GM18519 (cell line): ENCODE measurements at regions not wholly inside any gene's neighbourhood (a gene's known extent, or its start where the extent isn't known, plus 50 kb on each side); places are given as distances from the start of the nearest gene placed in this dataset.

Source experiments
- ATAC-seq: cut with Tn5 transposase; IDR thresholded peaks from one replicate; pipeline ENCODE4 v1.9.1; 2021; ENCODE audit warnings: mild to moderate bottlenecking, moderate library complexity; ENCODE audit not compliant: unreplicated experiment, low FRiP score

GRCh38 chr20:41889126-41889843 lies 271.1 kb upstream of the CHD6 start:
- no peak for ATAC-seq

- no peak for ATAC-seq
Observed at GRCh38 chr20:41888434-41888833, 270.3 kb upstream of the CHD6 start.

DNA sequence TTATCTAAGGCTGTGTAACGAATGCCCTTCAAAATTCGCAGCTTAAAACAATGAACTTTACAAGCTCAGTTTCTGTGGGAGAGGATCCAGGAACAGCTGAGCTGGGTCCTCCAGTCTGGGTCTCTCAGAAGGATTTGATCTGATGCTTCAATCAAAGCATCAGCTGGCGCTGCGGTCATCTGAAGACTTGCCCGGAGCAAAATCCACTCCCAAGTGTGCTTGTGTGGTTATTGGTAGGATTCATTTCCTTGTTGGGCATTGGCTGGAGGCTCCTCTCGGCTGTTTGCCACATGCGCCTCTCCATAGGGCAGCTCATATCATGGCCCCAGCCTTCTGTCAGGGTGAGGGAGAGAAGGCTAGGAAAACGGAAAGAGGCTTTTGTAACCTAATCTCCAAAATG lies 269.3 kb upstream of the CHD6 start:
- ATAC-seq, result no peak

GRCh38 chr20:41881466-41882046 lies 263.4 kb upstream of the CHD6 start:
- ATAC-seq, result no peak

DNA sequence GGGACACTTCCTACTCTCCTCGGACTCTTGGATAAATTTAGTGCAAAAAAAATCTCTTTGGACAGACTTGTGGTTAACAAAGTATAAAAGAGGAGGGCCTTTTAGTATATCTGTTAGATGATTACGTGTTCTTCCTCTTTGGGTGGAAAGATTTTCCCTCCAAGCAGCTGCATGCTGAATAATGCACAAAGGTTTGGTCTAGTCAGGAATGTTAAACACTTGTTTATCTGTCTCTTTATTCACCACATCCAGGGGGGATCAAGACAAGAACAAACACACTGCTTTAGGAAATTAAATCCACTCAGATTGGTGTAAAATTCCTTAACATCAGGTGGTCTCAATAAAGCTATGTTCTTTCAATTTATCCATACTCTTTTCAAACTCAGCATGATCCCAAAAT lies 260.9 kb upstream of the CHD6 start:
- ATAC-seq, result no peak

DNA sequence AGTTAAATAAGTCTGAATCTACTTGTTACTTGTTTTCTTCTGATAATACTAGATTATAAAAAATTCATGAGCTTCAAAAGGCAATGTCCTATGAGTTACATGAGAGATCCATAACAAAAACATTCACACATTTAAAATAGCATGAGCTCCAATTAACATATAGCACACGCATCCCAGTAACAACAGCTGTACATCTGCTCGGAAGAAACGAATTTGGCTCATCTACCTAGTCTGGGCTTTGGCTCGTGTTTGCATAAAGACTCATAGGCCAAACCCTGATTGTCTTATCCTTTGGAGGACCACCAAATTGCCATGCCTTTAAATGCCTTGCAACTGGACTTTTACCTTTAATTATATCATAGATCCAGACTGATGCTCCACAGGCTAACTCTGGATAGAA lies 259.7 kb upstream of the CHD6 start:
- ATAC-seq, result no peak

- ATAC-seq, result no peak
Observed at GRCh38 chr20:41874658-41875057, 256.5 kb upstream of the CHD6 start.

GRCh38 chr20:41872930-41873329 lies 254.8 kb upstream of the CHD6 start:
- no peak for ATAC-seq

- ATAC-seq, result no peak
Observed at GRCh38 chr20:41870869-41871462, 252.8 kb upstream of the CHD6 start.

GRCh38 chr20:41869261-41869660 lies 251.1 kb upstream of the CHD6 start:
- no peak for ATAC-seq

DNA sequence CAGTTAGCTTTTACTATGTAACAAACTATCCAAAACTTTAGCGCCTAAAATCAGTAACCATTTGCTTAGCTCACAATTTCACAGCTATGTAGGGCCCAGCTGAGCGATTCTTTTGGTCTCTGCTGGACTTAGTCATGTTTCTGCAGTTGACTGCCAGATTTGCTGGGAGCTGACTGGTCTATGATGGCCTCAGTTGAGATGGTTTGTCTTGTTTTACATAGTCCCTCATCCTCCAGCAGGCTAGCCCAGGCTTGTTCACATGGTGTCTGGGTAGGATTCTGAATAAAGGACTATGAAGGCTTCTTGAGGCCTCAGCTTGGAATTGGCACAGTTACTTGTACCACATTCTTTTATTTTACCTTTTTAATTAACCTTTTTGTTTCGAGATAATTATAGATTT lies 247.8 kb upstream of the CHD6 start:
- ATAC-seq, result no peak

DNA sequence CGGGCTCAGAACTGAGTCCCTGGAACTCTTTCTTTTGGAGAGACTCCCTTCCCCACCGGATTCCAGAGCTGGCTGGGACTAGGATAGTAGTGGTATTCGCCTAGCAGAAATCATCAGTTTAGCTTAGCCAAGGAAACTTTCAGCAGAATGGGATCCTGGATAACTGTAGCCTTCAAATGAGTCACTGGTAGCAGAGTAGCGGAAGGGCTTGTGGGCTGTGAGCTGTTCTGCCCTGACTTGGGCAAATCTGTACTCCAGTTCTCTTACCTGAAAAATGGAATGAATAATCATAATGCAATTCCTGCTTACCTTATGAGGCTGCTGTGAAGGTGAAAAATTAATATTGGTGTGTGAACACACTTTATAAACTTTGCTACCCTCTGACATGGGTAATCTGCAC lies 244.3 kb upstream of the CHD6 start:
- no peak for ATAC-seq

DNA sequence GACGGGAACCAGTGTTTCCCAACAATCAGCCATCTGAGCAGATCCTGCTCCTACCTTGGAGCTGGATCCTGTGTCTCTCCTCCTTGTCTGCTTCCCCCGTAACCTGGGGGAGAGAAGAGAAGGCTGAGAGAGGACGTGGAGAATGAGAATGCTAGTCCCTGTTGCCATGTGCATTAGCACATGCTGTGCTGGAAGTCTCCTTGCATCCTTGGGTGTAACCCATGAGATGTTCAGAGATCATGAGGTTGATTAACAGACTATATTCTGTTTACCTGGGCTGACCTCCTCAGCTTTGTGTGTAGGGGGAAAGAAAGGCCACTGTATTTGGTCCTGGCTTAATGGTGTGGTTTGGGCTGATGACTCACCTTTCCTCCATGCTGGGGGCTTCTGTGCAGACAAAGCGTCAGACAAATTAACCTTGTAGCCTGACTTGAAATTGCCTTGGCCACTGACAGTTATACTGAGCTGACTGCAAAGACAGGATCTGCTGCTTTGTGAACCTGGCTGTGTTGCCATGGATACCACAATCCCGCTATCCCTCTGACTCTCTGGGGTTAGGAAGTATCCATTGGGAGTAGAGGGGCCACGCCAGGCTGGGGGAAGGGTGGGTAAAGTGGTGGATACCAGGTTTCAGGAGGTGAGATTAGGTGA lies 243.7 kb upstream of the CHD6 start:
- ATAC-seq, result no peak

DNA sequence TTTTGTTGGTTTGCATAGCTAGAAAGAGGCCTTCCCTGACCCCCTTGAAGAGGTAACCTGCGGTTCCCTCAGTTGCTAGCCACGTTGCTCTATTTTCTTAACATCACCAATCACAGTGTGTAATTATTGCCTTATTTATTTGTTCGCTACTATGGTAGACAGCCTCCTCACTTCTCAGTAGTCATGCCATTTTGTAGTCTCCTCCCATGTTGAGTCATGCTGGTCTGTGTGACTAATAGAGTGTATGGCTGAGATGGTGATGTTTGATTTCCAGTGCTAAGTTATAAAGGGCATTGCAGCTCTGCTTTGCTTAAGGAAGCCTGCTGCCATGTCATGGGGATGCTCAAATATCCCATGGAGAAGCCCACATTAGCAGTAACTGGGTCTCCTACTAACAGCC lies 236.6 kb upstream of the CHD6 start:
- ATAC-seq, result no peak

- ATAC-seq, result no peak
Observed at GRCh38 chr20:41853806-41854205, 235.6 kb upstream of the CHD6 start.

GRCh38 chr20:41848180-41848579 lies 230.0 kb upstream of the CHD6 start:
- ATAC-seq, result no peak

- ATAC-seq, result no peak
Observed at GRCh38 chr20:41837669-41838224, 219.6 kb upstream of the CHD6 start.

- ATAC-seq, result no peak
Observed at GRCh38 chr20:41833739-41834138, 215.6 kb upstream of the CHD6 start.

DNA sequence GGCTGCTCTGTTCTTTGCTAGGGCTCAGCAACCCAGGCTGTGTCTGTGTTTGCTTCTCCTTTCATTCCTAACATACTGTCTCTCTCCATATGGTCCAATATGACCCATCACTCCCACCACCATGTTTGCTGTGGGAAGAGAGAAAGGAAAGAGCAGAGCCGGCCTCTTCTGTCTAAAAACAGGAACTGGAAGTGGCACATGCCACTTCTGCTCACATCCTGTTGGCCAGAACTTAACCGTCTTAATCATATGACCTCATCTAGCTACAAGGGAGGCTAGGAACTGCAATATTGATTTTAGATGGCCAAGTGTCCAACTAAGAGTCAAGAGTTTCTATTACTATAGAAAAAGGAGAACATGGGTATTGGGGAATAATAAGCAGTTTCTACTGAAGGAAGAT lies 212.5 kb upstream of the CHD6 start:
- ATAC-seq, result no peak

GRCh38 chr20:41819436-41819835 lies 201.3 kb upstream of the CHD6 start:
- no peak for ATAC-seq

DNA sequence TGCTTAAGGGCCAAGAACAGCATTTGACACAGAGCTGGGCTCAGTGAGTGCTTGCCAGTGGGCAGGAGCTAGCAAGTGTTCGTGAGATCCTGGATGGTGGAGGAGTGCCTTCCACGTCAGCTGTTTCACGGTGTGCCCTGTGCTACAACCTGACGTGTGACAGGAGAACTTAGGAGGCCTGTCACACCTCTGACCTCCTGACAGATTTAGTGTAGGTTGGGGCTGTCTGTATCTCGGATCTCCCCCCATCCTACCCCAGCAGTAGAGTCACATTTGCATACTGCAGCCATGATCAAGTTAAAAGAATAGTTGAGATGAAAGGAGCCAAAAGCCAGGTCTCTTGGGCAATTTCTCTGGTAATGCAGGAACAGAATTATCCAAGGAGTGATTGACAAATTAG lies 200.8 kb upstream of the CHD6 start:
- ATAC-seq, result no peak
